Left lobe of liver (tissue), 2 donors: ENCODE measurements at regions not wholly inside any gene's neighbourhood (a gene's known extent, or its start where the extent isn't known, plus 50 kb on each side); places are given as distances from the start of the nearest gene placed in this dataset.

ENCODE experiments used
- ATAC-seq: fragments of 200-7000 bp; cut with Tn5 transposase; one replicate; pipeline ENCODE4 v1.9.1; 2020; ENCODE audit warnings: mild to moderate bottlenecking, moderate library complexity
- DNase-seq: peaks from one replicate; pipeline ENCODE4 v3.0.0-alpha.2; 2020; ENCODE audit warnings: low spot score
- donor health status: DM: no; HTN: no; CAD: no; lungs with moderate emphysema.
- donor health status: DM: no; HTN: yes; CAD: no.

- DNase-seq = no peak
Measured at GRCh38 chr6:28727559-28728211, 196.1 kb downstream of the TRIM27 start.

GRCh38 chr6:28729501-28730402, 194.0 kb downstream of the TRIM27 start:
- DNase-seq = no peak

More at GRCh38 chr6:28727559-28728211, 196.1 kb downstream of the TRIM27 start:
- no peak for ATAC-seq

DNA sequence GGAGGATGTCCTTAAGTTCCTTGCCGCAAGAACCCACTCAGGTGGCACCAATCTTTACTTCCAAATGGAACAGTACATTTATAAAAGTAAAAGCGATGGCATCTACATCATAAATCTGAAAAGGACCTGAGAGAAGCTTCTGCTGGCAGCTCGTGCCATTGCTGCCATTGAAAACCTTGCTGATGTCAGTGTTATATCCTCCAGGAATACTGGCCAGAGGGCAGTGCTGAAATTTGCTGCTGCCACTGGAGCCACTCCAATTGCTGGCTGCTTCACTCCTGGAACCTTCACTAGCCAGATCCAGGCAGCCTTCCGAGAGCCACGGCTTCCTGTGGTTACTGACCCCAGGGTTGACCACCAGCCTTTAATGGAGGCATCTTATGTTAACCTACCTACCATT, 191.7 kb downstream of the TRIM27 start:
- ATAC-seq (no peak), DNase-seq (no peak)

More at GRCh38 chr6:28729501-28730402, 194.0 kb downstream of the TRIM27 start:
- ATAC-seq = no peak

DNA sequence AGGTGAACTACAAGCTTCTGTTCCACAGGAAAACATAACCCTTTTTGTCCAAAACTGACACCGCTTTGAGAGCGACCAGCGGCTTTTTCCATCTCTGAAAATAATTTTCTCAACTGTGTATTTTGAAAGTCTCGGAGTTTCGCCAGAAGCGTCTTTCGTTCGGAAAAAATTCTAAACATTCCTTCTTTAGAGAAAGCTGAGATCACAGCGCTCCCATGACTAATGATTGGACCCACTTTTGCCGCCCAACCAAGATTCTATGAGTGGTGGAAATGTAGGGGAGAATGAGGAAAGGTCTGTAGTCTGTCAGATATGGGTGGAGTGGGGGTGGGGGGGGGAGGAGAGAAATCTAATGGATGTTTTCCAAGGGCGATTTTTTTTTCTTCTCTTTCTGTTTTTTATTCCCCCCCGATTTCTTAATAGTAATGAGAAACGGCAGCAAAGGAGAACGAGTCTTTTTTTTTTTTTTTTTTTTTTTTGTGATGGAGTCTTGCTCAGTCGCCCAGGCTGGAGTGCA, 189.3 kb downstream of the TRIM27 start:
- DNase-seq (no peak), ATAC-seq (no peak)

- DNase-seq (no peak), ATAC-seq (no peak)
Measured at GRCh38 chr6:28736121-28736520, 187.7 kb downstream of the TRIM27 start.

DNA sequence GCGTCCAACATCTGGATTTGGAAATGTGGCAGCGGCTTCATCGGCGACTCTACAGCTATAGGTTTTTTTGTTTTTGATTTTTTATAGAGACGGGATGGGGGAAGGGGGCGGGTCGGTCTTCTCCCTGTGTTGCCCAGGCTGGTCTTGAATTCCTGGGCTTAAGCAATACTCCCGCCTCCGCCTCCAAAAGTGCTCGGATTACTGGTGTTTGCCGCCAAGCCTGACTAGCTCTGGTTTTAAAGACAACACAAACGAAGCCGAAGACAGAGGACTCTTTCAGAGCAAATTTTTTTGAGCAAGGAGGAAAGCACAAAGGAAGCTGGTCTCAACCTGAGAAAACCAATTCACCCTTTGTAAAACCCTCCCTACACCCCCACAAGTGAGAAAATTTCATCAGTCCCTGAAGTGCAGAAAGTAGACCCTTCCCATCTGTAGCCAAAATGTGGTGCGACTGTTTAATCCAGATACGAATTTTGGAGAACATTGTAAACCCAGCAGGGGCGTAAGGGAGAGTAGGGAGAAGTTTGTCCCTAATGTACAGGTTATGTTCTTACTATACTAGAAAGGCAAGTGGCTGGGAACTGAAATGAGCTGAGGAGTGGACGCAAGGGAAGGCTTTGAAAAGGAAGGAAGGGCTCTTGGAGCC, 185.9 kb downstream of the TRIM27 start:
- ATAC-seq = no peak

DNA sequence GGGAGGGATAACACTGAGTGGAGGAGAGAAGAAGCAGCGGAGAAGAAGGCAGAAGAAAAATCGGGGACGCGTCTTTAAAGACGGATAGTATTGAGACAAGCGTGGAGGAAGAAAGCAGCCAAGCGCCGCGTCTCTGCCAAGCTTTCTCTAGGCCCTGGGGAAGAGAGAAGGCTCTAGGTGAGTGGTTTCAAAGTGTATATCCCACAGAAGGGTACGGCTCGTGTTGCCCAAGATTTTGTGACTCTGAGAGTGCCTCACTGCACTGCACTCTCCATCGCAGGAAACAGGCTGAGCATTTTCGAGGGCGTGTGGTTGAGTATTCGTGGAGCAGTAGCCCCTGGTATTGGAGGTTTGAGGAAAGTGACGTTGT, 185.4 kb downstream of the TRIM27 start:
- DNase-seq = no peak
- no peak for ATAC-seq

More for the DNA sequence above, 185.9 kb downstream of the TRIM27 start:
- DNase-seq = no peak

DNA sequence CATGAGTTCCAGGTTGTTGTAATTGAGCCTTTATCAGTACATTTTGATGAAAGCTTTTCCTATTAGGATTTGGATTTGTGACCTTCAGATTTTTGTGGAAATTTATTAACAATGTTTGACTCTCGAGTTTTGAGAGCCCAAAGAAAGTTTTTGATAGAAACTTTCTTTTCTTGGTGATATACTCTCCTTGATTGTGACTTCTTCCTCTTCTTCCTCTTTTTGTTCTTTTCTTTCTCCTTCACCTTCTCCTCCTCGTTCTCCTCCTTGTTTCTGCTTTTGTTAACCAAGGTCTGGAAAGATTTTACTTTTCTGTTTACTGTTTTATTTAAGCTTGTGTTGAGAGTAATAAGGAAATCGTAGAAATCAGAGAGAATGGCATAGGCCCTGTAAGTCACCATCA, 182.4 kb downstream of the TRIM27 start:
- ATAC-seq (no peak), DNase-seq (no peak)

DNA sequence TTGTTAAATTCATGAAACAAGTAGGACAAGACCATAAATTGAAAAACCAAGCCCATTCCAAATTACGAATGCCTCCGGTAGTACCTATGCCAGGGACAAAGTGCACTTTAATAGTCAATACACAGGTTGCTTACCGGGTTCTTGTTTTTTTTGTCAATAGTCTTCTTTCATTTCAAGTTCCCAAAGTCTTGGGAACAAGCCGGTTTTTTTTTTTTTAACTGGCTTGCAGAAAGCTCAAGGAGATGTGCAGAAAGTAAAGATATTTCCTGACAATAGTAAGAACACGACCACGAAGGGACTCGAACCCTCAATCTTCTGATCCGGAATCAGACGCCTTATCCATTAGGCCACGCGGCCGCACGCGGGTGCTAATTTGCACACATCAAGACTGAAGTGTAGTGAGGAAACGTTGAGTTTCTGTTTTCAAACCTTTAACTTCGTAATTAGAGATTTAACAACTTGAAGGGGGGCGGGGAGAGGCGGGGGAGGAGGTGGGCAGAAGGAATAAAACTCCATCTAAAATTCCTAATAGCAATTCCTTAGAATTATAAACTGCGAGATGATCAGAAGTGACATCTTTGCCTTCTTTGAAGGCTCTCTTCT, 181.0 kb downstream of the TRIM27 start:
- DNase-seq (no peak), ATAC-seq (no peak)

DNA sequence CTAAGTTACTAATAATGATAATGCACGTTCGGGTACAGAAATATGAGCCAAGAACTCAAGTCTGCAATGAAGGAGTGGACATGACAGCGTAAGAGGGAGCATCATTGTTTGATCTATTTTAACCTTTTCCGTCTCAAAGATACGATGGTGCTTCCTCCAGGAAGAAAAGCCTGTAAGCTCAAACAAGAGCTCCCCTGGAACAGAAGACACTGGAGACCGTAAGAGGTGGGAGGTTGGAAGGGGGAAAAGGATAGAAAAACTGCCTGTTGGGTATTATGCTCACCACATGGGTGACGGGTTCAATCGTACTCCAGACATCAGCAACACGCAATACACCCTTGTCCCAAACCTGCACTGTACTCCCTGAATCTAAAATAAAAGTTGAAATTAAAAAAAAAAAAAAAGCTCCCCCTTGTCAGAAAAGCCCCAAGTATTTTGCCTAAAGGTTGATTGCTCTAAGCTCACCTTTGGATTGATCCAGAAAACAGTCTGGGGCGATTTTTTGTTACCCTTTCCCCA, 180.5 kb downstream of the TRIM27 start:
- no peak for ATAC-seq
- no peak for DNase-seq

DNA sequence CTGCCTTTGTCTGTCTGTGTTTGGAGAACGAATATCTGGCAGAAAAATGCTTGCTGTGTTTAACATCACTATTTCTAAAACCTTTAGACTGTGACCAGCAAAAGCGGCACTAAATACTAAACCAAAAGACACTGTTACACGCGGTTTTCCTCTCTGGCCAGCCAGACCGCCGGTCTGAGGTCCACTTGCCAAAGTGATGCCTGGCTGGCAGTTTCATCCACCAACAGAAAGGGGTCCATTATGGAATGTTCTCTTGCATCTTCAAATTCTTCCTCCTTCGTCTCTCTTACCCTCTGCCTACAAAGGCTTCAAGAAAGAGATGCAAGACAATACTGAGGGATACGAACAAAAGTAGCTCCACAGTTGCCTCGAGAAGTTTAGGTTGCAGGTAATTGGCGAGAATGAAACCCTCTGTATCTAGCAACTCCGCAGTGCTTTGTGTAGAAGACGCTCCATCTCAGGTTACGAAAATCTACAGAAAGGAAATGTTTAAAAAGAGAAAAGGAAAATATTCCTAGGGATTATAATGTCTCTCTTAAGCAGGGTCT, 176.6 kb downstream of the TRIM27 start:
- DNase-seq (no peak), ATAC-seq (no peak)

- no peak for DNase-seq
- no peak for ATAC-seq
Measured at GRCh38 chr6:28747631-28748157, 176.1 kb downstream of the TRIM27 start.

GRCh38 chr6:28748192-28748591, 175.6 kb downstream of the TRIM27 start:
- DNase-seq (no peak), ATAC-seq (no peak)

- no peak for DNase-seq
- no peak for ATAC-seq
Measured at GRCh38 chr6:28750926-28751458, 172.8 kb downstream of the TRIM27 start.

GRCh38 chr6:28751514-28751913, 172.3 kb downstream of the TRIM27 start:
- DNase-seq (no peak), ATAC-seq (no peak)

DNA sequence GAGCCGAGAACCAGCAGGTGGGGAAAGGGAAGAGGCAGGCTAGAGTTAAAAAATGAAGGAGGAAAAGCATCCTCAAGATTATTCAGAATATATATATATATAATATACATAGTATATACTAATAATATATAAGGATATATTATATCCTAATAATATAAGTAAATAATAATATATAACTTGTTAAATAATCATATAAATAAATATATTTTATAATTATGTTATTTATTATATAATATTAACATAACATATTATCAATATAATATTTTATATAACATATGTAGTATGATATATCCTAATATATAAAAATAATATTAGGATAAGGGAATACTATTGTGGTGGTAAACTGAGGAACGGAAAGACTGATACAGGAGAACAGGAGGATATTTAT, 171.8 kb downstream of the TRIM27 start:
- DNase-seq (no peak), ATAC-seq (no peak)

DNA sequence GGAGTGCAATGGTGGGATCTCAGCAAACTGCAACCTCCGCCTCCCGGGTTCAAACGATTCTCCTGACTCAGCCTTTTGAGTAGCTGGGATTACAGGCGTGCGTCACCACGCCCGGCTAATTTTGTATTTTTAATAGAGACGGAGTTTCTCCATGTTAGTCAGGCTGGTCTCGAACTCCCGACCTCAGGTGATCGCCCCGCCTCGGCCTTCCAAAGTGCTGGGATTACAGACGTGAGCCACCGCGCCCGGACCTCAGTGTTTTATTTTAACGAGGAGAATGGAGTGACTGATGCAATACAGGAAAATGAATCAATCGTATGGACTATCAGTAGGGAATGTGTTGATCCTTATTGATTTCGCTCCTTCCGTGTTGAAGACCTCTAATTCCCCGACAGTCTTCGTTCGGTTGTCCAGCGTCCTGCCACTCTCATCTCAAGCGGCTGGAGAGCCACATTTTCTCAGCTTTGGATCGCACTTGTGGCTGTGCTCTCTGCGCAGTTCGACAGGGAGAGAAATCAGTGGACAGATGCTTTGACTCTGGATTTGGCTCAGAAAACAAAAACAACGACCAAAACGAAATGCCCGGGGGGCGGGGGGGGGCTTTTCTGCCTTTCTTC, 166.2 kb downstream of the TRIM27 start:
- ATAC-seq (no peak), DNase-seq (no peak)

- no peak for ATAC-seq
- DNase-seq = no peak
Measured at GRCh38 chr6:28758046-28758817, 165.6 kb downstream of the TRIM27 start.

GRCh38 chr6:28758818-28759235, 165.0 kb downstream of the TRIM27 start:
- ATAC-seq = no peak
- DNase-seq = no peak
